ENCODE measurements at regions not wholly inside any gene's neighbourhood (a gene's known extent, or its start where the extent isn't known, plus 50 kb on each side); places are given as distances from the start of the nearest gene placed in this dataset.

GRCh38 chr22:48393041-48393370, 1434.7 kb downstream of the BRD1 start:
- no peak for TF ChIP-seq CTCF (IDR thresholded peaks at IDR 0.05)
- no peak for TF ChIP-seq POLR2A (IDR thresholded peaks at IDR 0.05)

Data from heart left ventricle (tissue), 13 donors.